BLaER1 (cell line): ENCODE measurements at regions not wholly inside any gene's neighbourhood (a gene's known extent, or its start where the extent isn't known, plus 50 kb on each side); places are given as distances from the start of the nearest gene placed in this dataset.

ENCODE experiments used
- H3K27ac ChIP-seq: shearing (Covaris generic); formaldehyde crosslinking; 2 replicates; pipeline ENCODE4 v1.8.1; 2022
- H3K27me3 ChIP-seq: shearing (Covaris generic); formaldehyde crosslinking; 2 replicates; pipeline ENCODE4 v1.8.1; 2022
- H3K36me3 ChIP-seq: shearing (Covaris generic); formaldehyde crosslinking; 2 replicates; pipeline ENCODE4 v1.8.1; 2022
- H3K4me1 ChIP-seq: shearing (Covaris generic); formaldehyde crosslinking; 2 replicates; pipeline ENCODE4 v1.8.1; 2022
- H3K4me2 ChIP-seq: shearing (Covaris generic); formaldehyde crosslinking; 2 replicates; pipeline ENCODE4 v1.8.1; 2022
- H3K4me3 ChIP-seq: shearing (Covaris generic); formaldehyde crosslinking; 2 replicates; pipeline ENCODE4 v1.8.1; 2022
- H3K9ac ChIP-seq: shearing (Covaris generic); formaldehyde crosslinking; 2 replicates; pipeline ENCODE4 v1.8.1; 2022
- H3K9me3 ChIP-seq: shearing (Covaris generic); formaldehyde crosslinking; 2 replicates; pipeline ENCODE4 v1.8.1; 2022
- H4K20me1 ChIP-seq: shearing (Covaris generic); formaldehyde crosslinking; 2 replicates; pipeline ENCODE4 v1.8.1; 2022
- Cebpa-rat ChIP-seq: shearing (Covaris generic); IDR thresholded peaks from 2 replicates; pipeline ENCODE4 v1.8.1; 2022

DNA sequence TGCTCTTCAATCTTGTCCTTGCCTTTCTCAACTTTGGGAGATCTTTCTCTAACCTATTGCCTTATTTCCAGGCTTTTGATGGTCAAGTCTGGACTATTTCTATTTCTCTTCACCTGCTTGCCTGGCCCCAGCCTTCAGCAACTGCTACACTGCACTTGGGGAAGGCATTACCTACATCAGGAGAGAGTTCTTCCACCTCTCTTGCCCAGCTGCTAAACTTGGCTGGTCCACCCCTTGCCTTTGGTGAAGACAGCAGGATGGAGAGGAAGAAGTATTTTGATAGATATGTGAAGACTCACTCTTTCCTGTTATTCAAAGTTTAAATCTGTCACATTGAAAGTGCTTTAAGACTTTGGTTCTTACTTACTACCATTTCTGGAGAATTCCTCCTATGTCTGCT, 574.8 kb downstream of the ZPLD1 start:
- Histone ChIP-seq H3K27ac (no peak overlapping the region), H3K4me1 (no peaks in the 10 kb centered on the region), H3K9ac (no peak overlapping the region), H4K20me1 (no peaks in the 10 kb centered on the region), H3K4me2 (no peak overlapping the region), H3K4me3 (no peak overlapping the region), H3K9me3 (no peaks in the 10 kb centered on the region), H3K27me3 (no peaks in the 10 kb centered on the region), H3K36me3 (no peaks in the 10 kb centered on the region)
- no peak for TF ChIP-seq Cebpa-rat

DNA sequence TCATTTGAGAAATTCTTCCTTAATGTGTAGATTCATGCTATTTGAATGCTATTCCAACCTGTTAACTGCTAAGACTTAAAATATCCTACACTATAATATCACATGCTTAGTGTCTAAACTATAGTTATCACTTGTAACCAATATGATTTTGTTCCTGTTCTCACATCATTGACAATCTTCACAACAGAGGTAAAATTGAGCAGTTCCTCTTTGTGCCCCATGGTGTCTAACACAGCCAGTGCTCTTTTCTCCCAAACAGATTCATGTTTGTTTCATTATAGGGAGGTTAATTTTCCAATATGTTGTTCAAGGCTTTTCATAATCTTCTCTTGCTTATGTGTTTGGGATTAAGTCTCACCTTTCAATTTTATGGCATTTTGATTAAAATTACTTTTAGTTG, 591.1 kb downstream of the ZPLD1 start:
- H3K4me1 ChIP-seq = no peaks in the 10 kb centered on the region
- H3K36me3 ChIP-seq = no peaks in the 10 kb centered on the region
- no peaks in the 10 kb centered on the region for H4K20me1 ChIP-seq
- no peaks in the 10 kb centered on the region for H3K27me3 ChIP-seq
- no peaks in the 10 kb centered on the region for H3K9me3 ChIP-seq
- H3K4me2 ChIP-seq = no peak overlapping the region
- TF ChIP-seq Cebpa-rat = no peak
- no peak overlapping the region for H3K27ac ChIP-seq
- no peak overlapping the region for H3K9ac ChIP-seq
- no peak overlapping the region for H3K4me3 ChIP-seq

GRCh38 chr3:103033841-103034240, 599.0 kb downstream of the ZPLD1 start:
- H3K4me2 ChIP-seq = no peak overlapping the region
- no peak for TF ChIP-seq Cebpa-rat
- H3K9ac ChIP-seq = no peak overlapping the region
- H3K4me1 ChIP-seq = no peaks in the 10 kb centered on the region
- H3K27me3 ChIP-seq = no peaks in the 10 kb centered on the region
- no peak overlapping the region for H3K4me3 ChIP-seq
- no peaks in the 10 kb centered on the region for H4K20me1 ChIP-seq
- no peak overlapping the region for H3K27ac ChIP-seq
- H3K9me3 ChIP-seq = no peaks in the 10 kb centered on the region
- H3K36me3 ChIP-seq = no peaks in the 10 kb centered on the region

DNA sequence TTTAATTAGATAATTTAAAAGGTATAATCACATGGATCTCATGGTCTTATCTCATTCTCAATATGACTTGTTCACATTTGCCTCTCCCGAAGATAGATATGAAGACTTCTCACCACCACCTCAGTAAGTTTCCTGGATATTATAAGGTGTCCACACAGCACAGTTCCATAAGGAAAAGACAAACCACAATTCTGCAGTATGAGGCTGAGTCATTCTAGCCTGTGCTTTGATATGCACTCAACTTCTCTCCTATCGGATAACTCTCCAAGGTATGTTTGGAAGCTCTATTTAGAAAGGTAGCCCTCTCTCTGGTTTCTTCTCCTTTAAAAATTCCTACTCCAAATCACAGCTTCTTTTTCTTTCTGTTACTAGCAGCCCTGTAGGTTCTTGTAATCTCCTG, 612.8 kb downstream of the ZPLD1 start:
- H3K4me3 ChIP-seq = no peak overlapping the region
- H3K4me1 ChIP-seq = peaks cover 25% of the 10 kb centered on the region
- no peak for TF ChIP-seq Cebpa-rat
- H3K9ac ChIP-seq = no peak overlapping the region
- no peaks in the 10 kb centered on the region for H3K36me3 ChIP-seq
- H4K20me1 ChIP-seq = no peaks in the 10 kb centered on the region
- H3K27me3 ChIP-seq = no peaks in the 10 kb centered on the region
- H3K4me2 ChIP-seq = peak overlapping the region; percentile 60
- H3K9me3 ChIP-seq = no peaks in the 10 kb centered on the region
- H3K27ac ChIP-seq = no peak overlapping the region

- Histone ChIP-seq H3K9ac (no peak overlapping the region), H3K27me3 (no peaks in the 10 kb centered on the region), H3K36me3 (no peaks in the 10 kb centered on the region), H3K4me2 (peak overlapping the region; percentile 60), H3K27ac (no peak overlapping the region), H3K4me1 (peaks cover 30% of the 10 kb centered on the region), H3K9me3 (no peaks in the 10 kb centered on the region), H4K20me1 (no peaks in the 10 kb centered on the region), H3K4me3 (no peak overlapping the region)
- TF ChIP-seq Cebpa-rat = no peak
Observed at GRCh38 chr3:103048068-103048722, 613.4 kb downstream of the ZPLD1 start.

- Histone ChIP-seq H3K9ac (no peak overlapping the region), H3K36me3 (no peaks in the 10 kb centered on the region), H3K27ac (no peak overlapping the region), H3K4me1 (peaks cover 33% of the 10 kb centered on the region), H3K4me2 (peak overlapping the region; percentile 26), H4K20me1 (no peaks in the 10 kb centered on the region), H3K9me3 (no peaks in the 10 kb centered on the region), H3K27me3 (no peaks in the 10 kb centered on the region), H3K4me3 (no peak overlapping the region)
- no peak for TF ChIP-seq Cebpa-rat
Observed at GRCh38 chr3:103052236-103052830, 617.5 kb downstream of the ZPLD1 start.

- no peak overlapping the region for H3K27ac ChIP-seq
- H3K9me3 ChIP-seq = no peaks in the 10 kb centered on the region
- no peaks in the 10 kb centered on the region for H4K20me1 ChIP-seq
- peaks cover 17% of the 10 kb centered on the region for H3K4me1 ChIP-seq
- TF ChIP-seq Cebpa-rat = no peak
- no peak overlapping the region for H3K4me3 ChIP-seq
- no peak overlapping the region for H3K9ac ChIP-seq
- no peak overlapping the region for H3K4me2 ChIP-seq
- H3K27me3 ChIP-seq = no peaks in the 10 kb centered on the region
- H3K36me3 ChIP-seq = no peaks in the 10 kb centered on the region
Observed at GRCh38 chr3:103055021-103055520, 620.3 kb downstream of the ZPLD1 start.

DNA sequence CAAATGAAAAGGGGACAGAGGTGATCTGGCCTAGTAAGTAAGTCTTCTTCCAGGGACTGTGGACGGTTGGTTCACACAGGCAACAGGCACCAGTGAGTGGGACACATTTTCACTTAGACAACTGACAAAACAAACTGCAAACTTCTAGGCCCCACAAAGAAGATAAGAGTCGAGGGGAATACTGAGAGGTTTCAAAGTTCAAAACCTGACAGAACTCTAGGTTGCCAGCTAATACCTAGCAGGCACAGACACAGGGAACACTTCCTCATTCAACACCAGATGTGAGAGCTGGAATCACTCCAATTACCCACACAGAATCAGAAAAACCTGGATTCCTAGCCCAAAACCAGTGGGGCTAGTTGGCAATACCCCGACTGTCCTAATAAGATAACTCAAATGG, 621.7 kb downstream of the ZPLD1 start:
- no peaks in the 10 kb centered on the region for H3K27me3 ChIP-seq
- no peak overlapping the region for H3K9ac ChIP-seq
- peaks cover 17% of the 10 kb centered on the region for H3K4me1 ChIP-seq
- H3K36me3 ChIP-seq = no peaks in the 10 kb centered on the region
- H3K9me3 ChIP-seq = no peaks in the 10 kb centered on the region
- no peak overlapping the region for H3K4me3 ChIP-seq
- H4K20me1 ChIP-seq = no peaks in the 10 kb centered on the region
- H3K4me2 ChIP-seq = no peak overlapping the region
- no peak for TF ChIP-seq Cebpa-rat
- H3K27ac ChIP-seq = no peak overlapping the region

- Histone ChIP-seq H3K27me3 (no peaks in the 10 kb centered on the region), H3K4me2 (0 out of 2 replicates have a peak overlapping the region, but pooled peaks have one; percentile 13), H3K9me3 (no peaks in the 10 kb centered on the region), H3K9ac (no peak overlapping the region), H3K27ac (no peak overlapping the region), H3K4me1 (peaks cover 17% of the 10 kb centered on the region), H3K36me3 (no peaks in the 10 kb centered on the region), H3K4me3 (no peak overlapping the region), H4K20me1 (no peaks in the 10 kb centered on the region)
- TF ChIP-seq Cebpa-rat = no peak
Observed at GRCh38 chr3:103057003-103057402, 622.2 kb downstream of the ZPLD1 start.

DNA sequence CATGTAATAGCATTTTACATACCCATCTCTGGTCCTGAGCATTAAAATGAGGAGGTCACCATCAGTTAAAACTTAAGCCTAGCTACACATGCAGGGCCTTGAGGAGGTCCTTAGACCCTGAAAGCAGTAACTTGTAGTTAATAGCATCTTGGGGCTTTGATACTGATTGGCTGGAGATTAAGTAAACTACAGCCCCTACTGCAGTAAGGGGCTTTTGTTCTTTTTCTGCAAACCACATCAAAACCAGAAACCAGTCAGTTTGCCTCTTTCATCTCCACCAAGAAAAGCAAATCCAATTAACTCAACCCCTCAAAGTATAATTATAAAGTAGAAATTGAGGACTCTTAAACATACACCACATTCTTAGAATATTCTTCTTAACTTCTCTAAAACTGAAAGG, 622.7 kb downstream of the ZPLD1 start:
- no peaks in the 10 kb centered on the region for H3K9me3 ChIP-seq
- H3K36me3 ChIP-seq = no peaks in the 10 kb centered on the region
- no peaks in the 10 kb centered on the region for H3K27me3 ChIP-seq
- no peak overlapping the region for H3K27ac ChIP-seq
- no peaks in the 10 kb centered on the region for H4K20me1 ChIP-seq
- TF ChIP-seq Cebpa-rat = no peak
- no peak overlapping the region for H3K4me3 ChIP-seq
- no peak overlapping the region for H3K9ac ChIP-seq
- H3K4me1 ChIP-seq = peaks cover 15% of the 10 kb centered on the region
- 0 out of 2 replicates have a peak overlapping the region, but pooled peaks have one; percentile 13 for H3K4me2 ChIP-seq
